K562 (cell line): ENCODE measurements at regions not wholly inside any gene's neighbourhood (a gene's known extent, or its start where the extent isn't known, plus 50 kb on each side); places are given as distances from the start of the nearest gene placed in this dataset.

Experiments
- TF ChIP-seq, protein P1 (sequence below): fragments of 200-600 bp; sonication (generic); IDR thresholded peaks from one replicate; pipeline ENCODE4 v1.6.1; 2012; ENCODE audit warnings: mild to moderate bottlenecking, low read depth, low read length, inconsistent platforms

DNA sequence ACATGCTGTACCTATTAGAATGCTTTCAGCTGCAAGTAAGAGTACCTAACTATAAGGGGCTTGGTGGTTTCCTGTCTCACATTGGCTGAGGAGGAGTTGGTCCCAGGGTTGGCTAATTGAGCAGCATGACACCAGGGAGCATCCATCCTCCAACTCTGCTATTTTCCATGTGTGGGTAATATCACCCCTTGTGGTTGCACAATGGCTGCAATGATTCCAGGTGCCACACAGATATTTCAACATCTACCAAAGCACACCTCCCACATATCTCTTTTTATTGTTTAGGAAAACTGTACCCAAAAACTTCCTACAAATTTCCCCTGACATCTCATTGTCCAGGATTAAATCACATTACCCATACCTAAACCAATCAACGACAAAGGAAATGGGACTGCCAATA, 118.0 kb upstream of the EEA1 start (continued):
- TF ChIP-seq, protein P1, sequence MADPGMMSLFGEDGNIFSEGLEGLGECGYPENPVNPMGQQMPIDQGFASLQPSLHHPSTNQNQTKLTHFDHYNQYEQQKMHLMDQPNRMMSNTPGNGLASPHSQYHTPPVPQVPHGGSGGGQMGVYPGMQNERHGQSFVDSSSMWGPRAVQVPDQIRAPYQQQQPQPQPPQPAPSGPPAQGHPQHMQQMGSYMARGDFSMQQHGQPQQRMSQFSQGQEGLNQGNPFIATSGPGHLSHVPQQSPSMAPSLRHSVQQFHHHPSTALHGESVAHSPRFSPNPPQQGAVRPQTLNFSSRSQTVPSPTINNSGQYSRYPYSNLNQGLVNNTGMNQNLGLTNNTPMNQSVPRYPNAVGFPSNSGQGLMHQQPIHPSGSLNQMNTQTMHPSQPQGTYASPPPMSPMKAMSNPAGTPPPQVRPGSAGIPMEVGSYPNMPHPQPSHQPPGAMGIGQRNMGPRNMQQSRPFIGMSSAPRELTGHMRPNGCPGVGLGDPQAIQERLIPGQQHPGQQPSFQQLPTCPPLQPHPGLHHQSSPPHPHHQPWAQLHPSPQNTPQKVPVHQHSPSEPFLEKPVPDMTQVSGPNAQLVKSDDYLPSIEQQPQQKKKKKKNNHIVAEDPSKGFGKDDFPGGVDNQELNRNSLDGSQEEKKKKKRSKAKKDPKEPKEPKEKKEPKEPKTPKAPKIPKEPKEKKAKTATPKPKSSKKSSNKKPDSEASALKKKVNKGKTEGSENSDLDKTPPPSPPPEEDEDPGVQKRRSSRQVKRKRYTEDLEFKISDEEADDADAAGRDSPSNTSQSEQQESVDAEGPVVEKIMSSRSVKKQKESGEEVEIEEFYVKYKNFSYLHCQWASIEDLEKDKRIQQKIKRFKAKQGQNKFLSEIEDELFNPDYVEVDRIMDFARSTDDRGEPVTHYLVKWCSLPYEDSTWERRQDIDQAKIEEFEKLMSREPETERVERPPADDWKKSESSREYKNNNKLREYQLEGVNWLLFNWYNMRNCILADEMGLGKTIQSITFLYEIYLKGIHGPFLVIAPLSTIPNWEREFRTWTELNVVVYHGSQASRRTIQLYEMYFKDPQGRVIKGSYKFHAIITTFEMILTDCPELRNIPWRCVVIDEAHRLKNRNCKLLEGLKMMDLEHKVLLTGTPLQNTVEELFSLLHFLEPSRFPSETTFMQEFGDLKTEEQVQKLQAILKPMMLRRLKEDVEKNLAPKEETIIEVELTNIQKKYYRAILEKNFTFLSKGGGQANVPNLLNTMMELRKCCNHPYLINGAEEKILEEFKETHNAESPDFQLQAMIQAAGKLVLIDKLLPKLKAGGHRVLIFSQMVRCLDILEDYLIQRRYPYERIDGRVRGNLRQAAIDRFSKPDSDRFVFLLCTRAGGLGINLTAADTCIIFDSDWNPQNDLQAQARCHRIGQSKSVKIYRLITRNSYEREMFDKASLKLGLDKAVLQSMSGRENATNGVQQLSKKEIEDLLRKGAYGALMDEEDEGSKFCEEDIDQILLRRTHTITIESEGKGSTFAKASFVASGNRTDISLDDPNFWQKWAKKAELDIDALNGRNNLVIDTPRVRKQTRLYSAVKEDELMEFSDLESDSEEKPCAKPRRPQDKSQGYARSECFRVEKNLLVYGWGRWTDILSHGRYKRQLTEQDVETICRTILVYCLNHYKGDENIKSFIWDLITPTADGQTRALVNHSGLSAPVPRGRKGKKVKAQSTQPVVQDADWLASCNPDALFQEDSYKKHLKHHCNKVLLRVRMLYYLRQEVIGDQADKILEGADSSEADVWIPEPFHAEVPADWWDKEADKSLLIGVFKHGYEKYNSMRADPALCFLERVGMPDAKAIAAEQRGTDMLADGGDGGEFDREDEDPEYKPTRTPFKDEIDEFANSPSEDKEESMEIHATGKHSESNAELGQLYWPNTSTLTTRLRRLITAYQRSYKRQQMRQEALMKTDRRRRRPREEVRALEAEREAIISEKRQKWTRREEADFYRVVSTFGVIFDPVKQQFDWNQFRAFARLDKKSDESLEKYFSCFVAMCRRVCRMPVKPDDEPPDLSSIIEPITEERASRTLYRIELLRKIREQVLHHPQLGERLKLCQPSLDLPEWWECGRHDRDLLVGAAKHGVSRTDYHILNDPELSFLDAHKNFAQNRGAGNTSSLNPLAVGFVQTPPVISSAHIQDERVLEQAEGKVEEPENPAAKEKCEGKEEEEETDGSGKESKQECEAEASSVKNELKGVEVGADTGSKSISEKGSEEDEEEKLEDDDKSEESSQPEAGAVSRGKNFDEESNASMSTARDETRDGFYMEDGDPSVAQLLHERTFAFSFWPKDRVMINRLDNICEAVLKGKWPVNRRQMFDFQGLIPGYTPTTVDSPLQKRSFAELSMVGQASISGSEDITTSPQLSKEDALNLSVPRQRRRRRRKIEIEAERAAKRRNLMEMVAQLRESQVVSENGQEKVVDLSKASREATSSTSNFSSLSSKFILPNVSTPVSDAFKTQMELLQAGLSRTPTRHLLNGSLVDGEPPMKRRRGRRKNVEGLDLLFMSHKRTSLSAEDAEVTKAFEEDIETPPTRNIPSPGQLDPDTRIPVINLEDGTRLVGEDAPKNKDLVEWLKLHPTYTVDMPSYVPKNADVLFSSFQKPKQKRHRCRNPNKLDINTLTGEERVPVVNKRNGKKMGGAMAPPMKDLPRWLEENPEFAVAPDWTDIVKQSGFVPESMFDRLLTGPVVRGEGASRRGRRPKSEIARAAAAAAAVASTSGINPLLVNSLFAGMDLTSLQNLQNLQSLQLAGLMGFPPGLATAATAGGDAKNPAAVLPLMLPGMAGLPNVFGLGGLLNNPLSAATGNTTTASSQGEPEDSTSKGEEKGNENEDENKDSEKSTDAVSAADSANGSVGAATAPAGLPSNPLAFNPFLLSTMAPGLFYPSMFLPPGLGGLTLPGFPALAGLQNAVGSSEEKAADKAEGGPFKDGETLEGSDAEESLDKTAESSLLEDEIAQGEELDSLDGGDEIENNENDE: no peak
